Adrenal gland (tissue), 5 donors: ENCODE measurements at regions not wholly inside any gene's neighbourhood (a gene's known extent, or its start where the extent isn't known, plus 50 kb on each side); places are given as distances from the start of the nearest gene placed in this dataset.

Source experiments
- CTCF ChIP-seq, 6 experiments: fragments of 450-650 bp in 4 of 6; fragments of 200-600 bp in 2 of 6; sonication (generic) in 1 of 6; IDR thresholded peaks; 1 replicate in 5 of 6; 2 replicates in 1 of 6; pipeline versions ENCODE4 v1.5.1 to v1.8.0; 2016 to 2021; ENCODE audit warnings: antibody characterized with exemption in 6 of 6, mild to moderate bottlenecking in 2 of 6, moderate library complexity in 1 of 6
- POLR2A ChIP-seq, 2 donors: fragments of 450-650 bp; IDR thresholded peaks; one replicate each; pipeline ENCODE4 v1.6.1; 2017; ENCODE audit warnings: antibody characterized with exemption in 2 of 2, mild to moderate bottlenecking in 2 of 2, moderate library complexity in 1 of 2
- donor health status: DM: no; HTN: no; CAD: no.

GRCh38 chr2:60216452-60216995 is 336.9 kb downstream of the BCL11A start:
- TF ChIP-seq CTCF (IDR thresholded peaks at IDR 0.05) (no peak), POLR2A (IDR thresholded peaks at IDR 0.05) (no peak)
